ENCODE measurements at regions not wholly inside any gene's neighbourhood (a gene's known extent, or its start where the extent isn't known, plus 50 kb on each side); places are given as distances from the start of the nearest gene placed in this dataset.

DNA sequence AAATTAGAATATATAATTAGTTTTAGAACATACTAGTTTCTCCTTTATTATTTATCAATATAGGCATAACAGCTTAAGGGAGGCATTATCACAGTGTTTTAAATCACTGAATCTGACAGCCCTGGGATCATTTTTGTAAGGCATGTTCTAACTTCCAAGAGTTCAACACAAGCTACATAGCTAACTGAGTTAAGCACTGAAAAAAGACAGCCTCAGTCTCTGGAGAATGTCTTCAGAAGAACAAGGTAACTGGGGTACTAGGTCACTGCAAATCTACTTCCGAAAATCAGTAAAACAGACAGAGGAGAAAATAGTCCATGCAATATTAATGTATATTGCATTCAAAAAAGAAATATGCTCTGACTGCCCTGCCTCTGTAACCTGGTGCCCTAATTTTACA is 502.1 kb downstream of the RFC3 start:
- no peak for DNase-seq (ENCODE audit: low spot score)

DNA sequence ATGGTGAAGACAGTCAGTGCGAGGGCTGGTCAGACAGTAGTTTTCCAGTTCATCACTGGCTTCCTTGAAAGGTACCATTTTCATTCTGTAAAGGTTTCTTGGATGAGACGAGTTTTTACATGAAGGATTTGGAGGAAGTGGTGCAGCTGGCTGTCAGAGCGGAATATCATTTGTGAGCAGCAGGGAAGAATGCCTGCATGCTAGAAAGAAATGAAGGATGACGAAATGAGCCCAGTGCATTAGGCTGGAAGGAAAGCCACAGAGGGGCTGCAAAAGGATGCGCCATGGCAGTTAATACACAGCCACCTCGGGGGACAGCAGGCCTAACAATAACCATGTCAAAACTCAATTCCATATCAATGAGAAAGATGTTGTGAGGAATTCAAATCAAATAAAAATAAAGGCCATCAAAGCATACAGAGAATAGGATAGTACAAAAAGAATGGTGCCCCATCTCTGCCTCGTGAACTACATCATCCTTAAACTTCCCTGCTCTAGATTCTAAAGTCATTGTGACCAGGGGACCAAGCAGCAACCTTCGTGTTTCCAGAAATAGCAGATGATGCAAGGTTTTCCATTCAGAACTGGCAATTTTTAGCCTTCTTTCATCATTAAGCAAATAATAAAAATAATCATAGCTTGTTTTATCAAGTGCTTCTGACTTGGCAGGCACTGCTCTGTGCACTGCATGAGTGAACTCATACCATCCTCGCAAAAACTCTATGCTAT is 504.2 kb downstream of the RFC3 start:
- DNase-seq (ENCODE audit: low spot score), result no peak

- no peak for DNase-seq (ENCODE audit: low spot score)
These were observed 504.8 kb downstream of the RFC3 start for GRCh38 chr13:34322743-34323074.

- DNase-seq (ENCODE audit: low spot score), result no peak
These were observed 517.4 kb downstream of the RFC3 start for GRCh38 chr13:34335014-34336007.

DNA sequence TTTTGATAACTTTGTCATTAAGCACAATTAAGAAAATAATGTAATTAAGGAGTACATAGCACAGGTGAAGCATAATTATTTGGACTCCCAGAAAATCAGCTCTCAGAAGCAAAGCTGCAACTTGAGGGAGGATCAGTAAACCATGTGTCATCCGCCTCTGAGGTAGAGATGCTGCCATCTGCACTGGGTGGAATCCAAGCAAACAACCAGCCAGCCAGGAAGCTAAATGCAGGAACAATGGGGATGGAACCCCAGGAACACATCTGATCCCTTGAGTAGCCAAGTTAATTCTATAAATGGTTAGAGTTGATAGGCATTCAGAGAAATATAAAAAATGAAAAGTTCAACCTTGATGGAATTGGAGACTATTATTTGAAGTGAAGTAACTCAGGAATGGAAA is 520.2 kb downstream of the RFC3 start:
- no peak for DNase-seq (ENCODE audit: low spot score)

- DNase-seq (ENCODE audit: low spot score), result no peak
These were observed 522.6 kb downstream of the RFC3 start for GRCh38 chr13:34340534-34340933.

DNA sequence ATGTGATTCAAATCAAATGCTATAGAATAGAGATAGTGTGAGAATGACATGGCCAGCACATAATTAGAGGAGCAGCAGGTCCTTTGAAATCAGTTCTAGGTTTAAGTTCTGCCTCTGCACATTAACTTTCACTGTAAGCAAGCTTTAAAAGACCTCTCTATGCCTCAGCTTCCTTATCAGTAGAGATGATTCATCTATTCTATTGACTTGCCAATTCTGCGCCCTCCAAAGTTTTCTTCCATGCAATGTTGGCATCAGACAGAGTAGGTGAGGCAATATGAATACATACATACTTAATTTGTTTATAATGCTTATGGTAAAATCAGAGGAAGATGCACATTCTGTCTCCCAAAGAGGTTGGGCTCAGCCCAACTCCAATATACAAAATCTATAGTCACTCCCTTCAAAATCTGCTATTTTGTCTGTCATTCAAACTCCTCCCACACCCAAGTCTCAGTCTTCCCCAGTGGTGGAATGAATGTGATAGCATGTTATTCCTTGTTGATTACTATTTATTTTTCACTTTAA is 525.5 kb downstream of the RFC3 start:
- no peak for DNase-seq (ENCODE audit: low spot score)

DNA sequence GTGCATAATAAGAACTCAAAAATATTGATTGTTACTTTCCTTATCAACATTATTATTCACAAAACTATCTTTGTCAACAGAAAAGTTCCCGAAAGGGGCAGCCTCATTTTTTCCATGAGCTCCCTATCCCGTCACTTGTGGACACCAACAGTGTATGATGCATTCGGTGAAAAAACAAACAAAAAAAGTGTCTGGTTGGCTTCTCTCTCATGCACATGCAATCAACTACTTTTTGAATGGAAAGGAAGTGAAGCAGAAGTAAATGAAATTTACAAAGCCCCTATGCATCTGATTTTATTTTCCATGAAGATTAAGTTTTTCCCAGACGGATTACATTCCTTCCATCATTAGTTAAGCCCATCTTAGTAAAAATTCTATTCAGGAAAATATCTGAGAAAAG is 526.9 kb downstream of the RFC3 start:
- DNase-seq (ENCODE audit: low spot score), result no peak

DNA sequence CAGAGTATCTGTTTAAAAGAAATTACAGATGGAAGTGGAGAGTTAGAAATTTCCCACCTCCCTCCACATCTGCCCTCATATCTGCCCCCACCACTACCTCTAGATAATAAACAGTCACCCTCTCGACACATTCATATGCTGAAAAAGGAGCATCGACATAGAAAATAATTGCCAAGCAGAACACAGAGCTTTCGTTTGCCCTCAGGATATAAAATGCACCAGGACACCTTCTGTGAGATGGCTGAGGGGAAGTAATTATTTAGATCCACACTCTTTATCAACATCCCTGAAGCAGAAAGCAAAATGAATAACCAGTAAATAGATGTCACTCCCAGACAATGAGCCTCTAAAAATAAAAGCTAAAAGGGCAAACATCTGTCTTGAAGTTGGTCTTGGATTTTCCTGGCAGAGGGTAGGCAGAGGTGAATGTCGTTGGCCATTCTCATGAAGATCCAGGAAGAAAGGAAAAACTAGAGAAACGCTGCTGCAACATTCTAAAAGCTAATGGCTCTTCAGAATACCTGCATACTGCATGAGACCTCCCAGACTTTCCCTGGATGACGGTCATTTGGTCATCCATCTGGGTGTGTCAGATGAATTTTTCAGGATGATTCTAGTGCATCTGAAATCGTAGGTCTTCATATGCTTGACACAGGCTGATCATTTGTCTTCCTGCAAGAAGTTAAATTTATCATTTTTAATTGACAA is 527.5 kb downstream of the RFC3 start:
- DNase-seq (ENCODE audit: low spot score), result no peak

DNA sequence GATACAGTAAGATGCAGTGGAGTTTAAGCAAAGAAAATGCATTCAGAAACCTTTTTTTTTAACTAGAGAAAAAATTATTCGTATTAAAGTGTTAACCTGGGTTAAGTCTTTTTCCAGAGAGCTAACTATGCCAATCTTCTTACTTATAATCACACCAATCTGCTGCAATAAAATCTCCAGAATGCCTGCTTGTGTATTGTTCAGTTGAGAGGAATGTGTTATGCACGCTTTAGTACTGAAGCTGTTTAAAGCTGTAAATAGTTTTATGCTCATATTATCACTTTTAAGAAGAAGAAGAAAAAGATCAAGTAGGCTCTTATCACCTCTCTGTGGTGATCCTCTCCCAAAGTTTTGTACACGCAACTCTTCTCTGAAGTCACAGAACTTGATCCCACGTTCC is 528.7 kb downstream of the RFC3 start:
- DNase-seq (ENCODE audit: low spot score), result no peak

GRCh38 chr13:34347784-34348573 is 530.0 kb downstream of the RFC3 start:
- no peak for DNase-seq (ENCODE audit: low spot score)

DNA sequence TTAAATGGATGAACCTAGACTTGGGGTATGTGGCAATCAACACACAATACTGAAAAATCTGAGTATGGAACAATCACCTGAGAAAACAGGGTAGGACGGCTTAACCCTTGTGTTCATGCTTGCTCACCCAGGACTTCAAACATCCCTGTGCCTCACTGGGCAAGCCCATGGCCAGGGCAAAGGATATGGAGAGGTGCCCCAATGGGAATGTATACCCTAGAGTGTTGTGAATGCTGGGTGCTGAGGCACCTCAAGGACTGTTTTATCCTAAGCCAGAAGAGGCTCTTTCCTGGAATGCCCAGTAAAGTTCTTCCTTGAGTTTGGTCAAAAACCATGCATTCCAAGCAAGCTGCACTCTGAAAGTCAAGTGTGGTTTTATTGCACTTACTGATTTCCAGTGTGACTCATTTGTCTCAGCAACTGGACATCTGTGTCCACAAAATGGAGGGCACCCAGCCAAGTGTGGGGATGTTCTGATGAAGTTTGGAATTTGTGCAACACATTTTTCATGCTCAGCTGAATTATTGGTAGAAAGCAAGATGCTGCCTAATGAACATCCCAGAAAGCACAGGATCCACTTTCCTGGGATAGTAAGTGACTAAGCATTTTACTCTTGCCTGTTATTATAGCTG is 531.3 kb downstream of the RFC3 start:
- DNase-seq (ENCODE audit: low spot score), result no peak

- DNase-seq (ENCODE audit: low spot score), result no peak
These were observed 532.7 kb downstream of the RFC3 start for GRCh38 chr13:34350671-34351070.

- DNase-seq (ENCODE audit: low spot score), result no peak
These were observed 533.2 kb downstream of the RFC3 start for GRCh38 chr13:34351134-34351533.

DNA sequence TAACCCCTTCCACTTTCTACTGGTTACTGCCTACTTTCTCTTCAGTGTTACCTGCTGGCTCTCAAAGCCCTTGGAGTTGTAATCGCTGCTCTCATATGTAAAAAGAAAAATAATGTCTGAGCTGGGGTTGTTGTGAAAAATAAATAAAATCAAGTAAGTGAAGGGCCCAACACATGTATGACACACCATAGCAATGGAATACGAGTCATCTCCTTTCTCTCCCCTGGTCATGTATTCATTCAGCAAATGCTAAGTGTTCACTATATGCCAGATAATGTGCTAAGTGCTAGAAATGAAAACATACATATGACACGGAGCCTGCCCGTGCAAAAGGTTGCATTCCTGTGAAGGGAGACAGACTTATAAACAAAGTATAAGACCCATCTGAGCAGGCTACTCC is 535.0 kb downstream of the RFC3 start:
- no peak for DNase-seq (ENCODE audit: low spot score)

DNA sequence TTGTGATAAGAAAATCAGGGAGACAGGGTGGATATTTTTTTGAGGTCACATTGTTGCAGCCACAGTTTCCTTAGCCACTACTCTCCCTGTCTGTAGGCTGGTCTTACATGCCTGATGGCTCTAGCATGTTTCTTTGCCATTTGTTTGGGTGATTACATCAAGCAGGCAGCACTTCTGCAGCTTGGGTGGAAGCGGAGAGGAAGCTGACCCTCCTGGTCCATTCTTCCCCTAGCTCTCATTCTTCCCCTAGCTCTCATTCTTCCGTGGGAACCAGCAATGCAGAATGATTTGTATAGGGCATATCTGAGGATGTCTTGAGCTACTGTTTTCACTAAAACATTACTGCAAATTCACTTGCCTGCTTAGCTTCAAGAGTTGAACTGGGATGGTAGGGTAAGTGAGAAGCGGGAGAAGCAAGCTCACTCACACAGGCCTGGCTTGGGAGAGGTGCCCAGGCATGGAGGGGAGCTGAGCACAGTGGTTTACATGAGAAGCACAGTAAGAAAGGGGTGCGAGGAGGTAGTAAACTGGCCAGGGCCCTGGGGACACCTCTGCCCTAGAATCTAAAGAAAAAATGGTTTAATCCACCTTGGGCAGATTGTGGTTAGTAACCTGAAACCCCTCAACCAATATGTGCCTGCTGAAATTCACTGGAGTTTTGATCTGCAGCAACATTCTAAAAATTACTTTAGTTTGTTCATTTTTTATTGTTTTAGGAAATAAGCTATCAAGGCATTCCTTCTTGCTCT is 538.9 kb downstream of the RFC3 start:
- no peak for DNase-seq (ENCODE audit: low spot score)

GRCh38 chr13:34357435-34358232 is 539.7 kb downstream of the RFC3 start:
- DNase-seq (ENCODE audit: low spot score), result no peak

- no peak for DNase-seq (ENCODE audit: low spot score)
These were observed 541.0 kb downstream of the RFC3 start for GRCh38 chr13:34358811-34359513.

DNA sequence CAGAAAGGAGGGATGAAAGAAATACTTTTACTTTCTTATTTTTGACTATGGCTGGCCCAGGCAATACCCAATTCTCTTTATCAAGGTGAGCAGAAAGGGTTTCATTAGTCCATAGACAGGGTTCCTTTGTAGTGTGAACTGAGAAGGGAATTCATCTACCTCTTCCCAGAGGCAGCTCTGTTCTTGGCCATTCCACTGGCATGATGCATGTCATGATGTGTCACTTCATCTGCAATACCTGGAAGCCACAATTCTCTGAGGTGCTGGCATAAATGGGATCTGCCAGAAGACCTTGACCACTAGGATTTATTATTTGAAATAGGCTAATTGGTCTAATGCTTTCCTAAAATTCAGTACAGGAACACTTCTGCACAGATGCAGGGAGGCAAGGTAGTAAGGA is 542.8 kb downstream of the RFC3 start:
- no peak for DNase-seq (ENCODE audit: low spot score)
